ENCODE measurements at regions not wholly inside any gene's neighbourhood (a gene's known extent, or its start where the extent isn't known, plus 50 kb on each side); places are given as distances from the start of the nearest gene placed in this dataset.
"Not testable (repeated sequence)": the region's sequence is repeated elsewhere in the genome, so short reads cannot be mapped to it uniquely, and the experiment has no call there.

DNA sequence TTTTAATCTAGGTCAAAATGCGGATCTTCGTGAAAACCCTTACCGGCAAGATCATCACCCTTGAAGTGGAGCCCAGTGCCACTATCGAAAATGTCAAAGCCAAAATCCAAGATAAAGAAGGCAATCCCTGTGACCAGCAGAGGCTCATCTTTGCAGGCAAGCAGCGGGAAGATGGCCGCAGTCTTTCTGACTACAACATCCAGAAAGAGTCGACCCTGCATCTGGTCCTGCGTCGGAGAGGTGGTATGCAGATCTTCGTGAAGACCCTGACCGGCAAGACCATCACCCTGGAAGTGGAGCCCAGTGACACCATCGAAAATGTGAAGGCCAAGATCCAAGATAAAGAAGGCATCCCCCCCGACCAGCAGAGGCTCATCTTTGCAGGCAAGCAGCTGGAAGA lies 511.8 kb downstream of the KCNJ18 start:
- TF ChIP-seq, protein P1, sequence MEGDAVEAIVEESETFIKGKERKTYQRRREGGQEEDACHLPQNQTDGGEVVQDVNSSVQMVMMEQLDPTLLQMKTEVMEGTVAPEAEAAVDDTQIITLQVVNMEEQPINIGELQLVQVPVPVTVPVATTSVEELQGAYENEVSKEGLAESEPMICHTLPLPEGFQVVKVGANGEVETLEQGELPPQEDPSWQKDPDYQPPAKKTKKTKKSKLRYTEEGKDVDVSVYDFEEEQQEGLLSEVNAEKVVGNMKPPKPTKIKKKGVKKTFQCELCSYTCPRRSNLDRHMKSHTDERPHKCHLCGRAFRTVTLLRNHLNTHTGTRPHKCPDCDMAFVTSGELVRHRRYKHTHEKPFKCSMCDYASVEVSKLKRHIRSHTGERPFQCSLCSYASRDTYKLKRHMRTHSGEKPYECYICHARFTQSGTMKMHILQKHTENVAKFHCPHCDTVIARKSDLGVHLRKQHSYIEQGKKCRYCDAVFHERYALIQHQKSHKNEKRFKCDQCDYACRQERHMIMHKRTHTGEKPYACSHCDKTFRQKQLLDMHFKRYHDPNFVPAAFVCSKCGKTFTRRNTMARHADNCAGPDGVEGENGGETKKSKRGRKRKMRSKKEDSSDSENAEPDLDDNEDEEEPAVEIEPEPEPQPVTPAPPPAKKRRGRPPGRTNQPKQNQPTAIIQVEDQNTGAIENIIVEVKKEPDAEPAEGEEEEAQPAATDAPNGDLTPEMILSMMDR (IDR thresholded peaks at IDR 0.05): not testable (repeated sequence)
- not testable (repeated sequence) for TF ChIP-seq EZH2phosphoT487, EZH2 (IDR thresholded peaks at IDR 0.05)

All from neural progenitor cell (in vitro differentiated cells).